Fibroblast of lung (primary cell): ENCODE measurements at regions not wholly inside any gene's neighbourhood (a gene's known extent, or its start where the extent isn't known, plus 50 kb on each side); places are given as distances from the start of the nearest gene placed in this dataset.

Source experiments
- DNase-seq, 2 donors: peaks; one replicate each; pipeline versions ENCODE4 v3.0.0 to v3.0.0-alpha.2; 2010; ENCODE audit warnings: low read depth in 2 of 2
- H2AFZ ChIP-seq: 2 replicates; pipeline ENCODE4 v1.5.1; 2012; ENCODE audit warnings: low read length, control low read depth, inconsistent platforms
- H3K27ac ChIP-seq: 2 replicates; pipeline ENCODE4 v1.5.1; 2011; ENCODE audit warnings: low read length, control low read depth; ENCODE audit not compliant: insufficient read depth
- H3K27me3 ChIP-seq: 2 replicates; pipeline ENCODE4 v1.5.1; 2011; ENCODE audit warnings: mild to moderate bottlenecking, low read length; ENCODE audit not compliant: control insufficient read depth, insufficient read depth
- H3K36me3 ChIP-seq: 2 replicates; pipeline ENCODE4 v1.5.1; 2011; ENCODE audit warnings: low read length; ENCODE audit not compliant: control insufficient read depth, insufficient read depth
- H3K4me1 ChIP-seq: 2 replicates; pipeline ENCODE4 v1.5.1; 2011; ENCODE audit warnings: low read length; ENCODE audit not compliant: control insufficient read depth, insufficient read depth; ENCODE audit errors: extremely low read depth
- H3K4me2 ChIP-seq: 2 replicates; pipeline ENCODE4 v1.5.1; 2011; ENCODE audit warnings: low read length, control low read depth; ENCODE audit not compliant: insufficient read depth; ENCODE audit errors: extremely low read depth
- H3K4me3 ChIP-seq, 4 experiments: fragments of 200-600 bp in 1 of 4; sonication (generic) in 1 of 4; replicated peaks in 1 of 4; 2 replicates each; pipeline ENCODE4 v1.5.1; 2011 to 2016; ENCODE audit warnings: low read length in 4 of 4, low read depth in 3 of 4, mild to moderate bottlenecking in 3 of 4, control low read depth in 2 of 4, inconsistent platforms in 1 of 4, mixed read lengths in 1 of 4; ENCODE audit not compliant: insufficient read depth in 1 of 4; ENCODE audit errors: control extremely low read depth in 1 of 4
- H3K79me2 ChIP-seq: 2 replicates; pipeline ENCODE4 v1.5.1; 2012; ENCODE audit warnings: mild to moderate bottlenecking, low read length, inconsistent platforms; ENCODE audit not compliant: control insufficient read depth, insufficient read depth
- H3K9ac ChIP-seq: 2 replicates; pipeline ENCODE4 v1.5.1; 2011; ENCODE audit warnings: mild to moderate bottlenecking, low read length, control low read depth; ENCODE audit not compliant: insufficient read depth
- H3K9me3 ChIP-seq: 2 replicates; pipeline ENCODE4 v1.5.1; 2012; ENCODE audit warnings: low read depth, low read length; ENCODE audit not compliant: control insufficient read depth, insufficient read depth
- H4K20me1 ChIP-seq: 2 replicates; pipeline ENCODE4 v1.5.1; 2011; ENCODE audit warnings: low read length; ENCODE audit not compliant: control insufficient read depth, insufficient read depth; ENCODE audit errors: extremely low read depth
- CTCF ChIP-seq, 2 donors: IDR thresholded peaks in 1 of 2; conservative IDR thresholded peaks in 1 of 2; 1 replicate in 1 of 2; 2 replicates in 1 of 2; pipeline ENCODE4 v1.5.1; 2011 to 2012; ENCODE audit warnings: low read length in 2 of 2, control low read depth in 1 of 2, inconsistent platforms in 1 of 2, low read depth in 1 of 2, mild to moderate bottlenecking in 1 of 2
- EZH2 ChIP-seq: IDR thresholded peaks from 2 replicates; pipeline ENCODE4 v1.5.1; 2012; ENCODE audit warnings: low read length, control low read depth, mild to moderate bottlenecking; ENCODE audit errors: missing control alignments

GRCh38 chr5:67333171-67333570, 136.6 kb upstream of the CD180 start:
- Histone ChIP-seq H4K20me1 (no peaks in the 10 kb centered on the region), H3K4me2 (no peak overlapping the region), H3K9me3 (no peaks in the 10 kb centered on the region), H3K36me3 (no peaks in the 10 kb centered on the region), H3K79me2 (no peaks in the 10 kb centered on the region), H3K27ac (no peak overlapping the region), H2AFZ (no peak overlapping the region), H3K4me1 (no peaks in the 10 kb centered on the region), H3K27me3 (no peaks in the 10 kb centered on the region), H3K4me3 (no peak overlapping the region), H3K9ac (no peak overlapping the region)
- no peak for DNase-seq
- no peak for TF ChIP-seq CTCF (conservative IDR thresholded peaks at IDR 0.05 in 1 of 2, IDR thresholded peaks at IDR 0.05 in 1 of 2; ENCODE audit: low read depth in 1 of 2, low read length in 2 of 2)
- no peak for TF ChIP-seq EZH2

GRCh38 chr5:67331296-67331925, 134.8 kb upstream of the CD180 start:
- H3K9ac ChIP-seq: no peak overlapping the region
- TF ChIP-seq CTCF (conservative IDR thresholded peaks at IDR 0.05 in 1 of 2, IDR thresholded peaks at IDR 0.05 in 1 of 2; ENCODE audit: low read depth in 1 of 2, low read length in 2 of 2) (no peak), EZH2 (no peak)
- DNase-seq: no peak
- H3K4me3 ChIP-seq: no peak overlapping the region
- H3K4me2 ChIP-seq: no peak overlapping the region
- H3K27ac ChIP-seq: no peak overlapping the region
- H4K20me1 ChIP-seq: no peaks in the 10 kb centered on the region
- H3K4me1 ChIP-seq: no peaks in the 10 kb centered on the region
- no peak overlapping the region for H2AFZ ChIP-seq
- no peaks in the 10 kb centered on the region for H3K9me3 ChIP-seq
- H3K27me3 ChIP-seq: no peaks in the 10 kb centered on the region
- H3K36me3 ChIP-seq: no peaks in the 10 kb centered on the region
- no peaks in the 10 kb centered on the region for H3K79me2 ChIP-seq

- H3K27me3 ChIP-seq: no peaks in the 10 kb centered on the region
- peak in 1 of 2 donors; percentile 88 for DNase-seq
- TF ChIP-seq EZH2: no peak
- no peak overlapping the region for H3K9ac ChIP-seq
- no peak overlapping the region for H3K27ac ChIP-seq
- no peaks in the 10 kb centered on the region for H3K4me1 ChIP-seq
- H3K36me3 ChIP-seq: no peaks in the 10 kb centered on the region
- H3K4me3 ChIP-seq: no peak overlapping the region
- H2AFZ ChIP-seq: no peak overlapping the region
- H4K20me1 ChIP-seq: no peaks in the 10 kb centered on the region
- no peaks in the 10 kb centered on the region for H3K79me2 ChIP-seq
- no peak overlapping the region for H3K4me2 ChIP-seq
- no peaks in the 10 kb centered on the region for H3K9me3 ChIP-seq
Observed at GRCh38 chr5:67319935-67320725, 123.5 kb upstream of the CD180 start.
